Superior temporal gyrus (tissue), 1 donor: ENCODE measurements at regions not wholly inside any gene's neighbourhood (a gene's known extent, or its start where the extent isn't known, plus 50 kb on each side); places are given as distances from the start of the nearest gene placed in this dataset.

Experiments used
- DNase-seq: peaks from one replicate; pipeline ENCODE4 v3.0.0-alpha.2; 2016; ENCODE audit errors: extremely low spot score

GRCh38 chr9:87327575-87328125 lies 170.0 kb upstream of the DAPK1 start:
- DNase-seq = no peak

GRCh38 chr9:87333802-87334201 lies 163.9 kb upstream of the DAPK1 start:
- DNase-seq = no peak

- DNase-seq = no peak
Observed at GRCh38 chr9:87334366-87334765, 163.3 kb upstream of the DAPK1 start.

GRCh38 chr9:87336407-87336806 lies 161.3 kb upstream of the DAPK1 start:
- no peak for DNase-seq

GRCh38 chr9:87336914-87337333 lies 160.7 kb upstream of the DAPK1 start:
- DNase-seq = peak; percentile 83

- DNase-seq = peak; percentile 44
Observed at GRCh38 chr9:87337335-87338087, 160.2 kb upstream of the DAPK1 start.

GRCh38 chr9:87338088-87338989 lies 159.3 kb upstream of the DAPK1 start:
- DNase-seq = no peak

- DNase-seq = no peak
Observed at GRCh38 chr9:87340391-87340790, 157.3 kb upstream of the DAPK1 start.

GRCh38 chr9:87342743-87343142 lies 154.9 kb upstream of the DAPK1 start:
- no peak for DNase-seq

GRCh38 chr9:87343816-87344430 lies 153.7 kb upstream of the DAPK1 start:
- DNase-seq = no peak

- peak; percentile 51 for DNase-seq
Observed at GRCh38 chr9:87346061-87346665, 151.5 kb upstream of the DAPK1 start.

- no peak for DNase-seq
Observed at GRCh38 chr9:87350915-87351314, 146.8 kb upstream of the DAPK1 start.

- no peak for DNase-seq
Observed at GRCh38 chr9:87353301-87353700, 144.4 kb upstream of the DAPK1 start.

- no peak for DNase-seq
Observed at GRCh38 chr9:87354147-87354546, 143.5 kb upstream of the DAPK1 start.

GRCh38 chr9:87357600-87357999 lies 140.1 kb upstream of the DAPK1 start:
- DNase-seq = no peak

- DNase-seq = no peak
Observed at GRCh38 chr9:87359264-87359663, 138.4 kb upstream of the DAPK1 start.

- no peak for DNase-seq
Observed at GRCh38 chr9:87359958-87360601, 137.6 kb upstream of the DAPK1 start.

- no peak for DNase-seq
Observed at GRCh38 chr9:87370049-87370685, 127.5 kb upstream of the DAPK1 start.

- DNase-seq = no peak
Observed at GRCh38 chr9:87371795-87372355, 125.8 kb upstream of the DAPK1 start.

GRCh38 chr9:87372356-87372851 lies 125.3 kb upstream of the DAPK1 start:
- no peak for DNase-seq
